Mesendoderm (in vitro differentiated cells): ENCODE measurements at regions not wholly inside any gene's neighbourhood (a gene's known extent, or its start where the extent isn't known, plus 50 kb on each side); places are given as distances from the start of the nearest gene placed in this dataset.

Source experiments
- DNase-seq: peaks from one replicate; pipeline ENCODE4 v3.0.0; 2013
- H2AK5ac ChIP-seq: 2 replicates; pipeline ENCODE4 v1.6.1; 2013; ENCODE audit warnings: low read length, inconsistent platforms
- H2BK120ac ChIP-seq: 2 replicates; pipeline ENCODE4 v1.6.1; 2013; ENCODE audit warnings: low read depth, mild to moderate bottlenecking, low read length, moderate library complexity, mixed read lengths
- H2BK15ac ChIP-seq: replicated peaks from 2 replicates; pipeline ENCODE4 v1.6.1; 2013; ENCODE audit warnings: low read depth, mild to moderate bottlenecking, moderate library complexity
- H2BK5ac ChIP-seq: 2 replicates; pipeline ENCODE4 v1.6.1; 2013; ENCODE audit warnings: low read length, inconsistent platforms
- H3K18ac ChIP-seq: 2 replicates; pipeline ENCODE4 v1.6.1; 2013; ENCODE audit warnings: mild to moderate bottlenecking, low read length, mixed read lengths
- H3K23ac ChIP-seq: one replicate; pipeline ENCODE4 v1.6.1; 2013; ENCODE audit warnings: low read length
- H3K27ac ChIP-seq: 2 replicates; pipeline ENCODE4 v1.5.1; 2013; ENCODE audit warnings: low read depth, mild to moderate bottlenecking, inconsistent platforms, low read length, moderate library complexity
- H3K27me3 ChIP-seq: 2 replicates; pipeline ENCODE4 v1.6.1; 2013; ENCODE audit warnings: low read length, control low read depth, mild to moderate bottlenecking, inconsistent platforms; ENCODE audit not compliant: insufficient read depth, poor library complexity
- H3K36me3 ChIP-seq: 2 replicates; pipeline ENCODE4 v1.6.1; 2013; ENCODE audit warnings: low read length, inconsistent platforms; ENCODE audit not compliant: control insufficient read depth, insufficient read depth
- H3K4ac ChIP-seq: one replicate; pipeline ENCODE4 v1.6.1; 2013; ENCODE audit warnings: low read depth, mild to moderate bottlenecking, low read length, moderate library complexity
- H3K4me1 ChIP-seq: 2 replicates; pipeline ENCODE4 v1.6.1; 2013; ENCODE audit warnings: low read depth, low read length, inconsistent platforms; ENCODE audit not compliant: control insufficient read depth
- H3K4me2 ChIP-seq: 2 replicates; pipeline ENCODE4 v1.6.1; 2013; ENCODE audit warnings: low read length
- H3K4me3 ChIP-seq: 2 replicates; pipeline ENCODE4 v1.5.1; 2013; ENCODE audit warnings: mild to moderate bottlenecking, low read length
- H3K56ac ChIP-seq: one replicate; pipeline ENCODE4 v1.6.1; 2013; ENCODE audit warnings: low read length
- H3K79me1 ChIP-seq: 2 replicates; pipeline ENCODE4 v1.6.1; 2013; ENCODE audit warnings: low read length, inconsistent platforms
- H3K79me2 ChIP-seq: 2 replicates; pipeline ENCODE4 v1.6.1; 2013; ENCODE audit warnings: mild to moderate bottlenecking, low read length; ENCODE audit not compliant: control insufficient read depth, insufficient read depth
- H3K9ac ChIP-seq: 2 replicates; pipeline ENCODE4 v1.6.1; 2013; ENCODE audit warnings: low read length, inconsistent platforms
- H4K5ac ChIP-seq: one replicate; pipeline ENCODE4 v1.6.1; 2013; ENCODE audit warnings: low read length
- H4K8ac ChIP-seq: one replicate; pipeline ENCODE4 v1.6.1; 2013; ENCODE audit warnings: low read depth, mild to moderate bottlenecking, control low read depth, low read length, moderate library complexity
- WGBS: extraction: QIAGEN DNeasy Blood & Tissue Kit; methylation state at CpG from one replicate; pipeline ENCODE4 v1.1.7; 2013; ENCODE audit warnings: low lambda C conversion rate, missing lambda C conversion rate; ENCODE audit not compliant: insufficient coverage; ENCODE audit errors: extremely low coverage; 5-methylcytosine and 5-hydroxymethylcytosine counted together

DNA sequence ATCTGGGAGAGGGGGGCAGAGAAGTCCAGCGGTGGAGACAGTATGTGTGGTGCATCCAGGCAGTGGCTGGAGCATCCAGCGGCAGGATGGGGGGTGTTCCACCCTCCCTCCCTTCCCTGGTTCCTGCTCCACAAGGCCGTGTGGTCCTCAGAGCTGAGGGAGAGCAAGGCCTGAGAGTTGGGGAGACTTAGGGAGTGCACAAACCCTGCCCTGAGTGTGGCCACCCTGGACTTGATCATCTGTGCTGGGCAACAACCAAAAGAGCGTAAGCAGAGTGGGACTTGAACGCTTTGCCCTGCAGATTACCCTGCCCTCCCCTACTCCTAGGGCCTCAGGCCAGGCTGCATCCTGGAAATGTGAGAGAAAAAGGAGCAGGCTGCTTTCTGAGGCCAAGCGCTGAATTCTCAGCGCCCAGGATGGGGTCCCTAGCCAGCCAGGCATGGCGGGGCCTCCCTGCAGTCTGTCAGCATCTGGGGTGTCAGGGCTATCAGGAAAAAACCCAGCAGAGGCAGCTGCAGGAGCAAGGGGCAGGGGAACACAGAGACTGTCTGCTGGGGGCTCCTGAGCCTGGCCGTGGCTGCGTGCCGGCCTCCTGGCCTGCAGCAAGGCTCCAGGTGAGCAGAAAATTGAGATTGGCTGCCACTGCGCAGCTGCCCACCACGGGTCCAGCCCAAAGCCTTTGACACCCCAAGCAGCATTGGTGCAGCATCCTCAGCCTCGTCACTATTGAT is 266.2 kb downstream of the NPHP4 start:
- Histone ChIP-seq H3K79me1 (no peaks in the 10 kb centered on the region), H3K23ac (no peak overlapping the region), H3K4ac (no peak overlapping the region), H2AK5ac (no peak overlapping the region), H2BK5ac (no peak overlapping the region), H3K36me3 (no peaks in the 10 kb centered on the region), H3K4me2 (no peak overlapping the region), H2BK15ac (no peak overlapping the region), H3K27me3 (no peaks in the 10 kb centered on the region), H4K8ac (no peak overlapping the region), H3K4me1 (no peaks in the 10 kb centered on the region), H3K9ac (no peak overlapping the region), H2BK120ac (no peak overlapping the region), H3K4me3 (no peak overlapping the region), H4K5ac (no peak overlapping the region), H3K18ac (no peak overlapping the region), H3K56ac (no peak overlapping the region), H3K79me2 (no peaks in the 10 kb centered on the region), H3K27ac (no peak overlapping the region)
- DNase-seq = no peak
- no CpG with 5 or more reads among the region's 14 CpGs for WGBS

DNA sequence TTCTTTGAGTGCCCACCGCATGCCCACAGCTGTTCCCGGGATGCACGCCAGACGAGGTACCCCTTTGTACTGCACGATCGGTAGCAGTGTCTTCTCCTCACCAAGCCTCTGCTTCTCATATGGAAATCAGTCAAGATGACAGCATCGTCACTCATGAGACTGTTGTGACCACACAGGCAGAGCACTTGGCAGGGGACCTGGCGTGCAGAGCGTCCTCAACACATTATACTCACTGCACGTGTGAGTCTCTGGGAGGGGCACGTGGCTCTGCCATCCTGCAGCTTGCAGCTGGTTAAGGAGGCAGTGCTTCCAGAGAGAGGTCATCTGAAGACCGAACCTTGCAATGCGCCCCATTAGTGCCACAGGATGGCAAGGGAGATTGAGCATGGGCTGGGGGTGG is 266.8 kb downstream of the NPHP4 start:
- no peak overlapping the region for H3K23ac ChIP-seq
- no CpG with 5 or more reads among the region's 13 CpGs for WGBS
- no peak for DNase-seq
- no peak overlapping the region for H2AK5ac ChIP-seq
- H3K4me1 ChIP-seq = no peaks in the 10 kb centered on the region
- no peak overlapping the region for H4K5ac ChIP-seq
- H3K79me2 ChIP-seq = no peaks in the 10 kb centered on the region
- no peak overlapping the region for H3K4me3 ChIP-seq
- H2BK5ac ChIP-seq = no peak overlapping the region
- H3K27ac ChIP-seq = no peak overlapping the region
- no peak overlapping the region for H3K4ac ChIP-seq
- H4K8ac ChIP-seq = no peak overlapping the region
- H3K79me1 ChIP-seq = no peaks in the 10 kb centered on the region
- H3K4me2 ChIP-seq = no peak overlapping the region
- H3K36me3 ChIP-seq = no peaks in the 10 kb centered on the region
- H3K18ac ChIP-seq = no peak overlapping the region
- no peak overlapping the region for H3K56ac ChIP-seq
- H2BK15ac ChIP-seq = no peak overlapping the region
- no peaks in the 10 kb centered on the region for H3K27me3 ChIP-seq
- no peak overlapping the region for H2BK120ac ChIP-seq
- H3K9ac ChIP-seq = no peak overlapping the region

DNA sequence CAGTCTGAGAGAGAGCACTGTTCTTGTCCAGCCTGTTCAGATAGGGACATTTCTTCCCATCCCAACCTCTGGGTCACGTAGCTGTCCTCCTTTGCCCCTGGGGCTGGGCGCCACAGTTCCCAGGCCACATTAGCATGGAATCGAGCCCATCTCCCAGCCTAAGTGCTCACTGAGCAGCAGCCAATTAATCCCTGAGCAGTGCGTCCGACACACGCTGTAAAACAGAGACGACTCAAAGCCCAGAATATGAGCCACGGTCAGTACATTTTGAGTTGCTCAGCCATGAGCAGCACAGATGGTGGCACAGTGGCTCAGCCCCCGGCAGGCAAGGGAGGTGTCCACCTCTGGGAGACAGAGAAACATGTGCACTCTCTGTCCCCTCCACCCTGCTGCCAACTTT is 267.4 kb downstream of the NPHP4 start:
- no peak overlapping the region for H3K23ac ChIP-seq
- no peaks in the 10 kb centered on the region for H3K79me2 ChIP-seq
- no peak overlapping the region for H2BK15ac ChIP-seq
- H3K56ac ChIP-seq = no peak overlapping the region
- no peak overlapping the region for H3K27ac ChIP-seq
- no peak overlapping the region for H4K8ac ChIP-seq
- H2BK5ac ChIP-seq = no peak overlapping the region
- no peak overlapping the region for H3K4me2 ChIP-seq
- no peaks in the 10 kb centered on the region for H3K27me3 ChIP-seq
- H3K4me1 ChIP-seq = no peaks in the 10 kb centered on the region
- H3K18ac ChIP-seq = no peak overlapping the region
- no peak overlapping the region for H4K5ac ChIP-seq
- H3K36me3 ChIP-seq = no peaks in the 10 kb centered on the region
- H2BK120ac ChIP-seq = no peak overlapping the region
- H3K79me1 ChIP-seq = no peaks in the 10 kb centered on the region
- WGBS = no CpG with 5 or more reads among the region's 9 CpGs
- H2AK5ac ChIP-seq = no peak overlapping the region
- DNase-seq = no peak
- no peak overlapping the region for H3K9ac ChIP-seq
- no peak overlapping the region for H3K4me3 ChIP-seq
- H3K4ac ChIP-seq = no peak overlapping the region

DNA sequence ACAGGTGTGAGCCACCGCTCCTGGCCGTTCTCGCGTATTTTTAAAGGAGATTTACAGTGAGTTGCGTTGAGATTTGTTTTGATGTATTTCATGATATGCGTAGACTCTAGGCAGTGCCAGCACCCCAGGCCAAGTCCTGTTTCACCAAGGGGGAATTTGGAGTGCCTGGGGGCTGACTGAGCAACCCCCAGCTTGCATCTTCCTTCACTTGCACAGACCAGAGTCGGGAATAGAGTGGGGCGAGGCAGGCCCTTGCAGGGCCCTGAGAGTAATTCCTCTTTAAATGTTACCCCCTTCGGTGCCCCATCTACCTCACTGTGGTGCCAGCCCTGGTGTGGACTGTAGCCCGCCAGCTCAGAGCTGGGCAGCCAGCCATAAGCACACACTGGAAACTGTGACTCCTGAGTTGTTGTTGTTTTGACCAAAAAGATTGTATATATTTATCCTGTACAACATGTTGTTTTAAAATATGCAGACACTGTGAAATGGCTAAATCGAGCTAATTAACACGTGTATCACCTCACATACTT is 269.5 kb downstream of the NPHP4 start:
- no peak overlapping the region for H2BK5ac ChIP-seq
- no peaks in the 10 kb centered on the region for H3K4me1 ChIP-seq
- H3K23ac ChIP-seq = no peak overlapping the region
- no peak overlapping the region for H4K5ac ChIP-seq
- H4K8ac ChIP-seq = no peak overlapping the region
- no peak overlapping the region for H3K4ac ChIP-seq
- H3K4me2 ChIP-seq = no peak overlapping the region
- no peaks in the 10 kb centered on the region for H3K79me1 ChIP-seq
- H2BK15ac ChIP-seq = no peak overlapping the region
- no peak overlapping the region for H3K27ac ChIP-seq
- no peaks in the 10 kb centered on the region for H3K79me2 ChIP-seq
- no CpG with 5 or more reads among the region's 12 CpGs for WGBS
- no peak overlapping the region for H3K4me3 ChIP-seq
- no peaks in the 10 kb centered on the region for H3K36me3 ChIP-seq
- H3K9ac ChIP-seq = no peak overlapping the region
- H3K27me3 ChIP-seq = no peaks in the 10 kb centered on the region
- DNase-seq = no peak
- H3K18ac ChIP-seq = no peak overlapping the region
- H3K56ac ChIP-seq = no peak overlapping the region
- H2AK5ac ChIP-seq = no peak overlapping the region
- no peak overlapping the region for H2BK120ac ChIP-seq

DNA sequence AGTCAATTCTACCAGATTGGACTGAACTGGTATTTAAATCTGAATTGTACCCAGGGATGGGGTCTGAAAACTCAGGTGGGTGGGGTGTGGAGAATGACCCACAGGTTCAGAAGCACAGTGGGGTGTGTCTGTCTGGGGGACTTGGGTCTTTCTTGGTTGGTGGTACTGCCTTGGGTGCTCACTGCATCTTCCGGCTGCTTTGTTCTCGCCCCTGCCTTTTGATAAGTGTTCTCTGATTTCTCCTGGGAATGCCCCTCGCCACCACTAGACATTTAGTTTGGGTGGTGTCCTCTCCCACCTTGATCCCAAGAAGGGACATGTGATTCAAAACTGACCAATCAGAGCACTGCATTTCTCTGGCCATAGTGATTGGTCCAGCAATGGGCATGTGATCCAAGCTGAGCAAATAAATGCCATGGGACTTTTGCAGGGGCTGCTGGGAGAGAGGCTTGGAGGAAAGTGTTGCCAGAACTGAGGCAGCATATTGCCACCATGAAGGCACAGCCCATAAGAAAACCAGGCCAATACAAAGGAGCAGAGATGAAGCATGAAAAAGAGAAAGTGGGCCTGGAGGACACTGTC is 270.5 kb downstream of the NPHP4 start:
- DNase-seq = no peak
- Histone ChIP-seq H3K79me1 (no peaks in the 10 kb centered on the region), H2AK5ac (no peak overlapping the region)

More for the DNA sequence above, 270.5 kb downstream of the NPHP4 start:
- Histone ChIP-seq H3K18ac (no peak overlapping the region), H3K4me1 (no peaks in the 10 kb centered on the region), H3K23ac (no peak overlapping the region), H3K27ac (no peak overlapping the region), H3K9ac (no peak overlapping the region), H2BK120ac (no peak overlapping the region), H3K79me2 (no peaks in the 10 kb centered on the region), H3K4me2 (no peak overlapping the region), H3K27me3 (no peaks in the 10 kb centered on the region), H4K5ac (no peak overlapping the region), H3K4me3 (no peak overlapping the region), H3K36me3 (no peaks in the 10 kb centered on the region), H2BK5ac (no peak overlapping the region), H2BK15ac (no peak overlapping the region), H4K8ac (no peak overlapping the region), H3K4ac (no peak overlapping the region), H3K56ac (no peak overlapping the region)
- no CpG with 5 or more reads among the region's 3 CpGs for WGBS
